Adrenal gland (tissue), 9 donors: ENCODE measurements at regions not wholly inside any gene's neighbourhood (a gene's known extent, or its start where the extent isn't known, plus 50 kb on each side); places are given as distances from the start of the nearest gene placed in this dataset.

Experiments used
- DNase-seq, 7 donors: peaks; one replicate each; pipeline ENCODE4 v3.0.0-alpha.2; 2019 to 2020
- H3K27ac ChIP-seq, 5 donors: fragments of 200-600 bp; sonication (generic) in 4 of 5; 1 replicate in 3 of 5; 2 replicates in 2 of 5; pipeline versions ENCODE4 v1.5.1 to v1.8.0; 2016 to 2020; ENCODE audit warnings: mild to moderate bottlenecking in 1 of 5
- H3K27me3 ChIP-seq: fragments of 200-600 bp; 2 replicates; pipeline ENCODE4 v1.8.0; 2021
- H3K36me3 ChIP-seq, 2 donors: fragments of 200-600 bp; replicated peaks in 1 of 2; 1 replicate in 1 of 2; 2 replicates in 1 of 2; pipeline versions ENCODE4 v1.5.1 to v1.8.0; 2018 to 2022
- H3K4me1 ChIP-seq, 2 donors: fragments of 200-600 bp; replicated peaks in 1 of 2; 1 replicate in 1 of 2; 2 replicates in 1 of 2; pipeline versions ENCODE4 v1.5.1 to v1.8.0; 2018 to 2021
- H3K4me3 ChIP-seq, 4 donors: fragments of 200-600 bp; sonication (generic) in 3 of 4; one replicate each; pipeline ENCODE4 v1.5.1; 2016 to 2018
- H3K9me3 ChIP-seq, 3 donors: fragments of 200-600 bp; sonication (generic) in 1 of 3; replicated peaks in 1 of 3; 1 replicate in 2 of 3; 2 replicates in 1 of 3; pipeline versions ENCODE4 v1.5.1 to v1.8.0; 2016 to 2021
- CTCF ChIP-seq, 6 experiments: fragments of 450-650 bp in 4 of 6; fragments of 200-600 bp in 2 of 6; sonication (generic) in 1 of 6; IDR thresholded peaks; 1 replicate in 5 of 6; 2 replicates in 1 of 6; pipeline versions ENCODE4 v1.5.1 to v1.8.0; 2016 to 2021; ENCODE audit warnings: antibody characterized with exemption in 6 of 6, mild to moderate bottlenecking in 2 of 6, moderate library complexity in 1 of 6
- POLR2A ChIP-seq, 2 donors: fragments of 450-650 bp; IDR thresholded peaks; one replicate each; pipeline ENCODE4 v1.6.1; 2017; ENCODE audit warnings: antibody characterized with exemption in 2 of 2, mild to moderate bottlenecking in 2 of 2, moderate library complexity in 1 of 2
- WGBS, 4 donors: extraction: QIAGEN DNeasy Blood & Tissue Kit in 2 of 4; methylation state at CpG; one replicate each; pipeline versions ENCODE4 v1.1.5 to v1.1.7; 2013 to 2017; 5-methylcytosine and 5-hydroxymethylcytosine counted together
- intact Hi-C, 2 donors: fragments of 100-400 bp; cut with DNase I; formaldehyde crosslinking; loops; one replicate each; pipeline versions ENCODE4 v1.14.1 to v1.15.0; 2022 to 2023
- donor health status: healthy with polysubstance abuse.
- donor health status: Bipolar disorder and iron deficiency.
- donor health status: DM: yes; HTN: yes; CAD: no.
- donor health status: DM: no; HTN: no; CAD: no.
- donor health status: DM: no; HTN: no; CAD: no.

DNA sequence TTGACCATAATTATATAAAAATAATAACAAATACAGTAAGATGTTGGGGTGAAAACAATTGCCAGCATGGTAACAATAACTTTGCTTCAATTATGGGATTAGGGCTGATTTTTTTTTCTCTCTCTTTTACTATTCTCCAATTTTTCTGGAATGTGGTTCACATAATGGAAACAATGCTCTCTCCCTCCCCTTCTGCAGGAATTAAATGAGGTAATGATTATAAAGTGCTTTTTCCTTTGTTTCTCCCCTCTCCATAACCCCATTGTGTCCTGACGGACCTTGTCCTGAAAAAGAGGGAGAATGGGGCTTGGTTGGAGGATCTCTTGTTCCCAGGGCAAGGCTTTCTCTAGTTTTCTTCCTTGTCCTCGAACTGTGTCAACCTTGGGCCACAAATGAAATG, 234.0 kb upstream of the ZNF32 start:
- DNase-seq = no peak
- TF ChIP-seq CTCF (IDR thresholded peaks at IDR 0.05) (no peak), POLR2A (IDR thresholded peaks at IDR 0.05) (no peak)
- no peak overlapping the region for H3K27ac ChIP-seq
- no peaks in the 10 kb centered on the region for H3K36me3 ChIP-seq
- no peaks in the 10 kb centered on the region for H3K27me3 ChIP-seq
- intact Hi-C loops = no loop called here
- H3K9me3 ChIP-seq = no peaks in the 10 kb centered on the region
- no peak overlapping the region for H3K4me3 ChIP-seq
- 63 to 78% (median 74%) methylated on average over 2 of the region's 2 CpGs for WGBS, 4 donors
- no peaks in the 10 kb centered on the region for H3K4me1 ChIP-seq

- intact Hi-C loops = no loop called here
- Histone ChIP-seq H3K4me1 (no peaks in the 10 kb centered on the region), H3K27ac (no peak overlapping the region), H3K36me3 (no peaks in the 10 kb centered on the region), H3K27me3 (no peaks in the 10 kb centered on the region), H3K4me3 (no peak overlapping the region), H3K9me3 (no peaks in the 10 kb centered on the region)
- TF ChIP-seq CTCF (IDR thresholded peaks at IDR 0.05) (no peak), POLR2A (IDR thresholded peaks at IDR 0.05) (no peak)
- DNase-seq = no peak
- 81 to 98% (median 91%) methylated on average over 2 of the region's 2 CpGs for WGBS, 4 donors
Observed at GRCh38 chr10:43881657-43882056, 233.0 kb upstream of the ZNF32 start.

- WGBS, 4 donors = 55 to 62% (median 60%) methylated on average over 8 of the region's 8 CpGs
- DNase-seq = no peak
- no peaks in the 10 kb centered on the region for H3K9me3 ChIP-seq
- no peaks in the 10 kb centered on the region for H3K36me3 ChIP-seq
- H3K4me3 ChIP-seq = no peak overlapping the region
- H3K27me3 ChIP-seq = no peaks in the 10 kb centered on the region
- no peak overlapping the region for H3K27ac ChIP-seq
- no peaks in the 10 kb centered on the region for H3K4me1 ChIP-seq
- intact Hi-C loops = no loop called here
- no peak for TF ChIP-seq POLR2A (IDR thresholded peaks at IDR 0.05)
Observed at GRCh38 chr10:43880160-43880559, 231.5 kb upstream of the ZNF32 start.

DNA sequence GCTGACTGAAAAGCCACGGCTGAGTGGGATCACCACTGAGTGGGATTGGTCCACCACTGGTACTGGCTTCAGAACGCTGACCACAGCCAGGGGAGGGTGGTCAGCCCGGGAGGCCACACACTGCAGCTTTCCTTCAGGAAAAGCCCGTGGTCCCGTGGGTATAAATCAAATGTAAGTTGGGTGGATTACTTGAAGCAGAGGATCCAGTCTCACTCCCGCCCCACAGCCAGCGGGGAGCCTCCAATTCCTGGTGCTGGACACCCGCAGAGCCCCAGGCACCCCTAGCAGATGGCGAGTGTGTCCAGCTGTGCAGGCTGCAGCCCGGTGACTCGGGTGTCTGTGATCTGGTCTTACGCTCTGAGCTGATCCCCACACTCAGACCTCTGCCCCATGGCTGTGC, 231.1 kb upstream of the ZNF32 start:
- no peak for TF ChIP-seq POLR2A (IDR thresholded peaks at IDR 0.05)
- TF ChIP-seq CTCF (IDR thresholded peaks at IDR 0.05) = no peak
- 68 to 78% (median 73%) methylated on average over 2 to 12 of the region's 12 CpGs for WGBS, 4 donors
- Histone ChIP-seq H3K27ac (no peak overlapping the region), H3K4me1 (no peaks in the 10 kb centered on the region), H3K27me3 (no peaks in the 10 kb centered on the region), H3K4me3 (no peak overlapping the region), H3K36me3 (no peaks in the 10 kb centered on the region), H3K9me3 (no peaks in the 10 kb centered on the region)
- no peak for DNase-seq
- intact Hi-C loops = no loop called here

- no peaks in the 10 kb centered on the region for H3K4me1 ChIP-seq
Observed at GRCh38 chr10:43879162-43879561, 230.5 kb upstream of the ZNF32 start.

More at GRCh38 chr10:43879162-43879561, 230.5 kb upstream of the ZNF32 start:
- intact Hi-C loops = no loop called here
- H3K4me3 ChIP-seq = no peak overlapping the region
- no peaks in the 10 kb centered on the region for H3K9me3 ChIP-seq
- H3K36me3 ChIP-seq = no peaks in the 10 kb centered on the region
- no peak overlapping the region for H3K27ac ChIP-seq
- TF ChIP-seq CTCF (IDR thresholded peaks at IDR 0.05) (no peak), POLR2A (IDR thresholded peaks at IDR 0.05) (no peak)
- 76 to 87% (median 82%) methylated on average over 7 of the region's 7 CpGs for WGBS, 4 donors
- no peaks in the 10 kb centered on the region for H3K27me3 ChIP-seq
- DNase-seq = no peak
